Medulla oblongata (tissue), 1 donor: ENCODE measurements at regions not wholly inside any gene's neighbourhood (a gene's known extent, or its start where the extent isn't known, plus 50 kb on each side); places are given as distances from the start of the nearest gene placed in this dataset.

Experiments used
- DNase-seq: peaks from one replicate; pipeline ENCODE4 v3.0.0-alpha.2; 2015; ENCODE audit errors: extremely low spot score

DNA sequence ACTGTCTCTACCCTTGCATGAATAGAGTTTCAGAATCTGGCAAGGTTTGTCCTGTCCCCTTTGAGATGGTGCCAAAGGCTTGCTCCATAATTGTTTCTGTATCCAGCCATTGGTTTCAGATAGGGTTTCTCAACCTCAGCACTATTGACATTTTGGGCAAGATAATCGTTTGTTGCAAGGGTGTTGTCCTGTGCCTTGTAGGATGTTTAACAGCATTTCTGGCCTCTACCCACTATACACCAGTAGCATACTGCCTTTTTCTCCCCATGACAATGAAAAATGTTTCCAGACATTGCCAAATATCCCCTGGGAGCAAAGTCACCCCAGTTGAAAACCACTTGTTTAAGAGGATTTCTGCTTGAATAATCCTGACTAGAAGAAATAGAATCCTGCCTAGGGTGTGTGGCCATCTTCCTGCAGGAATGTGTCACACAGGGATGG lies 126.8 kb downstream of the CDC42EP3 start:
- DNase-seq = no peak

DNA sequence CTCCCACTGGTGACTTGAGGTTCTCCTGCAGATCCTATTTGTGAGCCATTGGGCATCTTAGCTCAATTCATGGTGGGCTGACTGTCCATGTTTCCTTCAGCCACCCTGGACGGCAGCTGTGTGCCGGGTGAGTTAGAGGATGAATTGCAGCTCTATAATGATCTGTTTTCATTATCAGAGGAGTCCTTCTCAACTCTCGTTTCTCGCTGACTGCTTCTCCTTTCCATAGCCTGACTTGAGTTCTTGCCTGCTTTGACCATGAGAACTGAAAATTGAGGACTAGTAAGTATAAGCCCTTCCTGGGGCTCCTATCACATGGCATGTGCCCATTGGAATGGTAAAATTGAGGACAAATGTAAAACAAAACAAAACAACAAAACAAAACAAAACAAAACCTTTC lies 121.8 kb downstream of the CDC42EP3 start:
- no peak for DNase-seq

DNA sequence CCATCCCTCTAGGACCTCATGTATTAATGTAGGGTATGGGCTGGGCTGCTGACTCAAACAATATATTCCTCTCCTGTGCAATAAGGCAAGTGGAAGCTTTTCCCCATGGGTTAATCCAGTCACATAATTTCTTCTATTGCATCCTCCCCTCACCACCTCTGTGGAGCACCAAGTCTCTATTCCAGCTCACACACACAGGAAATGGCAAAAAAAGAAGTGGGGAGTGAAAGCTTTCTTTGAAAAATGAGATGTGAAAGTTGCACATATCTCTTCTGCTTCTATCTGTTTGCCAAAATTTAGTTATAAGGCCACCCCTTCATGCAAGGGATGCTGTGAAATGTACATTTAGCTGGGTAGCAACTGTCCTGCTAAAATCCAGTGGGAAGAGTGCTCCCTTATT lies 121.3 kb downstream of the CDC42EP3 start:
- no peak for DNase-seq

DNA sequence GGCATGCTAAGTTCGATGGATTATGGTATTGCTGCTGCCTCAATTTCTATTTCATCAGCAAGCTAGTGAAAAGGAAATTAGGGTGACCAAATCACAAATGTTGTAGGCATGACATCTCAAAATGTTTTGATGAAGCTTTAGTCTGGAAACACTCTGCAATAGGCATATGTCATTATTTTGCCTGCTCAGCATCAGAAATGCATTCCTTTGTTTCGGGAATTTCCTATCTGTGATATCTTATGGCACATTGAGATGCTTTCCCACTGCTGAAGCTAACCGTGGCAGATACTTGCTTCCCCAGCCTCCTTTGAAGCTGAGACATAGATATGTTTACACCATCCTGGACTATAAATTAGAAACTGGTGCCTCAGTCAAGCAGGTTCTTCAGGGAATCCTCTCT lies 119.7 kb downstream of the CDC42EP3 start:
- DNase-seq = no peak

DNA sequence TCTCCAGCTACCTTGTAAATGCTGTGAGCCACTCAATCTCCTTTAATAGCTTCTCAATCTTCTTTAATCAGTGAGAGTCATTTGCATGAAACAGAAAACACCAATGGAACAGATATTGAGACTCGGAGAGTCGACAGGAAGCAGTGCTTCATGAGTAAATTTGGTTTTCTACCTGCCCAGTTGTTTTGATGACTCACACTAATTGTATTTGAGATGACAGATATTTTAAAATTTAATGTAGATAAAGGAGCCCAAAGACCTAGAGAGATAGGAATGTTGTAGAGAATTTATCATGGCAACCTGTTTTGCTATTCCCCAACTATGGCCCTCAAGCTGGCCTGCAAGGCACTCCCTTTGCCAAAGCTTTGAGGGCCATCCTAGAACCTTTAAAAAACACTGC lies 119.1 kb downstream of the CDC42EP3 start:
- no peak for DNase-seq

DNA sequence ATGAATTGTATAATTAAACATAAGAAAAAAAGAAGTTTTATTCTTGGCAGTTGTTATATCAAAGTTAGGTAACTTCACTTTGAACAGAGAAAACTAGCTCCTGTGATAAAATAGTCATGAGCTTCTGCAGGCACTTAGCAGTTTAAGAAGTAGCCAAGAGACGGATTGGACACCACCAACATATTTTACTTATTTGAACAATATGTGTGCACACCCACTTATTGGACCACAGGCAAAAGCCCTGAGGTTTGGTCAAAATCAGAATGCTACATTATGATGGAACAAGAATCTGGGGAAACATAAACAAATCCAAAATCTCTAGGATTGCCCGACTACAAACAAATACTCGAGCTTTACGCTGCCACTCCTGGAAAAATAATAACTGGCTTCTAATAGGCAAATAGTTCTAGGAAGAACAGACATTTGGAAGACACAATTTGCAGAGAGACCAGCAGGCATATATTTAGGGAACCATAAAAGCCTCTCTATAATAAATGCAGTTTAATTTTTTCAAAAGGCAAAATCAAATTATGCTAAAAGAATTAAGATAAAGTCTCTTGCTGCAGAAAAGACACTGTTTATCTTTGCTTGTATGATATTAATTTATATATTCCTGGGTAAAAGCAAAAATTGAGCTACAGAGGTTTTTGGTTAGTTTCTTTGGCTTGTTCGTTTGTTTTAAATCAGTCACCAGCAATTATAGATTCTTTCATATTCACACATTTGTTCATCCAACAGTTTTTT lies 117.9 kb downstream of the CDC42EP3 start:
- DNase-seq = no peak

DNA sequence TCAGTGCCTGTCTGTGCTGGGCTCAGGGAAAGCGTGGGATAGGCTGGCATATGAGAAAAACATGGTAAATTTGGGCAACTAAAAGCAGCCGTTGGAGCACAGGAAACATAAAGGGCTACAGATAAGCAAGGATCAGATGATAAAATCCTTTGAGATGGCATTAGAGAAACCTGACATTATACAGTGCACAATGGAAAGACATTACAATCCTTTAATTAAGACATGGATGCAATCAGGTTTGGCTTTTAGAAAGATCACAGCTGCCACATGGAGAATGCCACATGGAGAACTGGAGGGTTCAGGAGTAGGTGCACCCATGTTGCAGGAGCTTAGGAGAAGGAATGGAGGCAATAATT lies 117.3 kb downstream of the CDC42EP3 start:
- no peak for DNase-seq

DNA sequence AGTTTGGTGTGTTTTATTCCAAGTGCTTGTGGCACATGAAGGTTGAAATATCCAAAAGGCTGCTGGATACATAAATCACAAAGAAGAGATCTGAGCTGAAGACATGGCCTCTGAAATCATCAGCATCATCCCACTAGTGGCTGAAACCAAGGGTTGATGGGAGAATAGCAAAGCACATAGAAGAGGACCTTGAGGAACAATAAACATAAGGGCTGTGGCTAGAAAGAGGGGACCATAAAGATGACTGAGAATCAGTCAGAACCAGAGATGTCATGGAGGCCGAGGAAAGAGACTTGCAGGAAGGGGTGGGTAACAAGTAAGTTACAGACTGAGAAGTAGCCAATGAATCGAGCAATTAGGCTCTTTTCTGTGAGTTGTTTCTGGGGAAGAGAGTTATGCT lies 116.8 kb downstream of the CDC42EP3 start:
- DNase-seq = no peak

DNA sequence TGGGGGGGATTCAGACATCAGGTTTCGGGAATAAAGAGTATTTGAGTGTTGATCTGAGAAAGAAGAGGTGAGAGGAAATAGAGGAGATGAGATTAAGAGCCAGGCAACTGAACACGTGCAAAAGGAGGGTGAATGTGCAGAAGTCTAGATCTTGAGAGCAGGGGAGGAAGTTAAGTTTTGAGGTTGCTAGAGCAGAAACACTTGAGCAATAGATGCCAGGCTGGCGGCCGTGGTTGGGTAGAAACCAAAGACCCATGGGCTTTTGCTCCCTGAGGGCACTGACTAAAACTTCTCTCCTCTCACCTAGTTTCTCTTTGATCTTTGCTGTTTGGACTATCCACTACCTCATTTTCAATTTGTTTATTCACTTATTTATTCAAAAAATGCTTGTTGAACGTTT lies 116.0 kb downstream of the CDC42EP3 start:
- DNase-seq = peak; percentile 55

DNA sequence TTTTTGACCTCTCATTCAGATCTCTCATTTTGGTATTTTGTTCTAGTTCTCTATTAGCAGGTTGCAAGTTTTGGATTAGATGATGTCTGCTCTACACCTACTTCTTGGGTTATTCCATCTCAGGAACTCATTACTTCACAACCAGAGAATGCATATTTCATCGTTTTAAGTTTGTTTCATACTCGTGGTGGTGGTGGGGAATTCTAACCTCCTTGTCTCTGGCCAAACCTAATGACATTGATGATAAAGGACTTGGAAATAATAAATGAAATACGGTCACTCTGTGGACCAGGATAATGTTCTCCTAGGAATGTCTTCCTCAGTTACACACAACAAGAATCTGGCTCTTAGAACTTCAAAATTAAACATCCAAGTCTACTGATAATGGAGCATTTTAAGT lies 115.2 kb downstream of the CDC42EP3 start:
- no peak for DNase-seq

DNA sequence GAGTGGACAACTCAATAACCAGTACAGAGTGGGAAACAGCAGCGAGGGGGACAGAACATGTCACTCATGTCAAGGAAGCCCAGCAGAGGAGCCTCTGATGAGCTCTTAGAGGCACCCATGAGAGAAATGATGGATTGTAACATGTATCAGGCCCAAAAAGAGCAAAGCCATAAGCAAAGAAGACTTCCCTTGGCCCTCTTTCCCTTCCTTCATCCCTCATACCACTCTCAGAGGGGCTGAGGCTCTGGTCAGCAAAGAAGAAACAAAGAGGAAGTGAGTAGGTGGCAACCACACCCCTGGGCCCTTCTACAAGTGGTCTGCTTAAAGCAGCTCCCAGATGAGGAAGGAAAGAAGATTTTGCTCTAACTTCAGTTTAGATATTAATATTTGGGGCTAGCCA lies 112.8 kb downstream of the CDC42EP3 start:
- peak; percentile 65 for DNase-seq

DNA sequence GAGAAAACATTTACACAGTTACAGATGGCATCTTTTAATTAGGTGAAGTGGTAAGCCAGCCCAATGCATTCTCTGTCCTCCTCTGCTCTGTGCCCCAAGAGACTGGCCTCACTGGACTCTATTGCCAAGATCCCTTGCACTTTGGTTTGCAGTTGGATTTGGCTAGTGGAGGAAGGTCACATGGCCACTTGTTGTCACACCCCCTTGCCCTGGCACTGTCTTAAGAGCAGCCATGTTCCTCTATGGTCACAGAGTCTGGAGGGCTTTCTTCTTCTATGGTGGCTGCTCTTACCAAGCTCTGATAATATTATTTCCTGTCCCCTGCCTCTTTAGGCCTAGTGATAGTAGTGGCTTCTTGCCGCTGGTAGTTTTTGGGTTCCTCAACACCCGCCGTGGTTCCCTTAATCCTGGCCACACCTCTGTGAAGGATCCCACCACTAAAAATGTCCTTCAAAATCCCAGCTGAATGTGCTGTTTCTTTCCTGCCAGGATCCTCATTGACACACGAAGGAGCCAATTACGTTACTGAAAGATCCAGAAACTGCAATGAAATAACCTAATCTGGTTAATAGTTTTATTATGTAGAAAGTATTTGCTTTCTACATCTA lies 111.1 kb downstream of the CDC42EP3 start:
- DNase-seq = no peak

DNA sequence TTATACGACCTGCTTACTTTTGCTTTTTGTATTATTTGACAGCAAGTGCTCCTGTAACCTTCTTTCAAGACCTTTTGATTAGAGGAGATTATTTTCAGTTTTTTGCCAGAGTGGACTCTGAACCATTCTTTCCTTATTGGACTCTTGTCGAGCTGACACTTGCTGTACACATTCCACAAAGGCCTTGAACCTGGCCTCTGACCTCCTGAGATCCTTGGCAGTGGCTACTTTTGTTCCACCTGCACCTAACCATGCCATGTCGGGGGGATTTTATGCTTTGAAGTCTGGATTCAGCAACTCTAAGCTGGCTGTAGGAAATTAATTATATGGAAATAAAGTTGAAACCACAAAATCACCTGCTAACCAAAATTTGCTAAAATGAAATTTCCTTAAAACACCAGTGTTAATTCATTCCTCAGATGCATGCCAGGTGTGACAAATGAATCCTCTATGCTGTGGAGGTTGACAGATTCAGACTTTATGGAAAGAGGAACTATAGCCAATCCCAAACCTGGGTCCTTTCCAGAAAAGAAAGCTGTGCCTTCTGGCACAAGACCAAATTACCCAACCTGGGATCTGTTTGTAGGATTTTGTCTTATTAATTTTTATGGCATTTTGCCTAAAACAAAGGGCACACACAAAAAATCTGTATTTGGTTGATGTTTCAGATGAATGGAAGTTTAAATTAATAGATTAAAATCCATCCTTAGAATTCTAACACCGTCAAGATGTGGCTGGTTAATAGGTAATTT lies 110.4 kb downstream of the CDC42EP3 start:
- no peak for DNase-seq

DNA sequence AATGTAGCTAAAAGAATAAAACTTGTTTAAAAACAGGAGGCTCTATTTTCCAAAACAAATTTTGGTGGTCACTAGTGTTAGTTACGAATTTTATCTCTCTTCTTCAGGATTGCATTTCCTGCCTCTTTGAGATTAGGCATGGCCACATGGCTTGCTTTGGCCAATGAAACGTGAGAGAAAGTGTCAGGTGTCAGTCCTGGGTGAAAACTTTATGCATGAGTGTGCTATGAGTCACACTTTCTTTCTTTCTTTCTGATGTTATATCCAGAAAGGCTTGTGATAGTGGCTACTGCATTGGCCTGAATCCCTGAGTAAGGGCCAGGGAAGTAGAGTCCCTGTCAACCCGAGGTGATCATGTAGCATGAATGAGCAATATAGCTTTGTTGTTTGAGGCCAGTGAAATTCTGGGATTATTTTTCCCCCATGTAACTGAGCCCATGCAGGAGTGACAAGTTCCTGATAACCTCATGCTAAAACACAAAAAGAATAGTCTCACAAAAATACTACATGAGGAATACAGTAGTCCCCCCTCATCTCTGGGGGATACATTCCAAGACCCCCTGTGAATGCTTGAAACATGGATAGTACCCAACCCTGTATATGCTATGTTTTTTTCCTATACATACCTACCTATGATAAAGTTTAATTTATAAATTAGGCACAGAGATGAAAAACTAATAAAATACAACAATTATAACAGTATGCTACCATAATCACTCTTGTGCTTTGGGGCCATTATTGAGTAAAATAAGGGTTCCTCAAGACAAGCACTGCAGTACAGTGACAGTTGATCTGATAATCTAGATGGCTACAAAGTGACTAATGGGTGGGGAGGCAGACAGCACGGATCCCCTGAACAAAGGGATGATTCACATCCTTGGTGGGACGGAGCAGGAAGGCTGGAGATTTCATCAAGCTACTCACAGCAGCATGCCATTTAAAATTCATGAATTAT lies 109.5 kb downstream of the CDC42EP3 start:
- no peak for DNase-seq

DNA sequence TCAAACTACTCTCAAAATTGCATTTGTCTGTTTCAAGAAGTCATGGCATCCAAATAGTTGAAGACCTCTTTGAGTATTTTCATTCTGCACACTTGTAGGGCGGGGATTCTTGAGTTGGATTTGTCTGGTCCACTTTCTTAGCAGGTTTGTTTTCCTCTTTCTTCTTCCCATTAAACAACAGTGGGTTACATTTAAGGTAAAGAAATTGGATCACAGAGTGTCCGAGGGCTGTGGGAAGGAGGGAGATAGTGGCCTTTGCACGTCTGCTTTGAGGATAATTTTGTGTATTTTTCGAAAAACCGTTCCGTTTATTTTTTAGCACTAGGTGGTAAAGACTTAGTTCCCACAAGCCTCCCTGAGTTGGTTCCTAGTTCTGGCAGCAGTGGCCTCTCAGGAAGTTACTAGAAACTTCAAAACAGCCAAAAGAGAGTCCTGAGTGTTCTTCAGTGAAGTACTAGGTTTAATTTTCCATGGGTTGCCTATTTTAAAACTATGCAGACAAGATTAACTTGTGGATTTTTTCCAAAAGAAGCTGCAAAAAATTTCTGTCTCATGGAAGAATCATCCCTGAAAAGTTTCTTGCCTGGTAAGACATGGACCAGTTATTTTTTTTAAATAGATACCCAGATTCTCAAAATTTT lies 107.9 kb downstream of the CDC42EP3 start:
- peak; percentile 52 for DNase-seq

DNA sequence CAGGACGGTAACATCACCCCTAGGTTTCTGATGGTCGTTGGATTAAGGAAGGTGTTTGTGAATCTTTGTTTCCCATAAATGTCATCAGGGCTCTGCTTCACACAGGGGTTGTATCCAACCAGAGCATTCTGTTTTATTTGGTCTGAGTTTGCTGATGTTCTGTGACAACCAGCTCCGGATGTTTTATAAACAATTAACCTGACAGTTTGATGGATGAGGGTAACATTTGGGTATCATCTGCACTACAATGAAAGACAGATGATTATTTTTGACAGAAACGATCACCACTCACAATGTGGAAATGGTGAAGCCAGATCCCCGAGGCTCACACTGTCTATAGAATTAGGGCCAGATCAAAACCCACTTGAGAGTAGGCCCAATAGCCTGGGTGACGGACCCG lies 107.1 kb downstream of the CDC42EP3 start:
- DNase-seq = no peak

DNA sequence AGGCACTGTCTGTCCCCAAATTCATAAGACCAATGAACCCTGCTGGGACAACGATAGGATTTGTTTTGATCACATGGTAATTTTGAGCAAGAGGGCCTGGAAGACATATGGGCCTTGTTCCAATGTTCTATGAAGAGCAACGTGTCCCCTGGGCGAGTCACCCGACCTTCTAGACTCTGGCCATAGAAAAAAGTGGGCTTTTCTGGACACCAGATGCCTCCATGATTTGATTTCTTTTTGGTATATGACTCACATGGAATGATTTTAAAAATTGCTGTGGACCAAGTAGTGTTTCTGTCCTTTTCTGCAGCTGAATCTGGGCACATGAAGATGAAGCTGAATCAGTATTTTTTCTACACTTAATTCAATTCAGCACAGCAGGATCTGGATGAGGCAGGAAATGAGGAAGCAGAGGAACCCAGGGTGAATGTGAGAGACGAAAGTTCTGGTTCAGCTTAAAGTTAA lies 104.9 kb downstream of the CDC42EP3 start:
- peak; percentile 33 for DNase-seq

DNA sequence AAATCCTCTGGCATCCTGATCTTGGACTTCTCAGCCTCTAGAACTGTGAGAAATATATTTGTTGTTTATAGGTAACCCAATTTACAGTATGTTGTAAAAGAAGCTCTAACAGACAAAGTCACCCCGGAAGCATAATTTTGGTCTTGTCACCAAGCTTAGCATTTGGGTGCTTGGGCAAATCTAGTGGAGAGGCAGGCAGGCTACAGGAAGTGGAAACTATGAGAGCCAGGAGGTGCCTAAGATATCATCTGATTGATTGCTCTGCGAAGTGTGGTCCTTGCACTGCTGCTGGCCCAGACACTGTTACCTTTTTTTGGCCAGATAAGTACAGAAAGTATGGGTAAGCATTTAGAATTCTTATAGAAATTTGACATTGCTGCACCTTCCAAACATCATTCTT lies 102.9 kb downstream of the CDC42EP3 start:
- DNase-seq = no peak

DNA sequence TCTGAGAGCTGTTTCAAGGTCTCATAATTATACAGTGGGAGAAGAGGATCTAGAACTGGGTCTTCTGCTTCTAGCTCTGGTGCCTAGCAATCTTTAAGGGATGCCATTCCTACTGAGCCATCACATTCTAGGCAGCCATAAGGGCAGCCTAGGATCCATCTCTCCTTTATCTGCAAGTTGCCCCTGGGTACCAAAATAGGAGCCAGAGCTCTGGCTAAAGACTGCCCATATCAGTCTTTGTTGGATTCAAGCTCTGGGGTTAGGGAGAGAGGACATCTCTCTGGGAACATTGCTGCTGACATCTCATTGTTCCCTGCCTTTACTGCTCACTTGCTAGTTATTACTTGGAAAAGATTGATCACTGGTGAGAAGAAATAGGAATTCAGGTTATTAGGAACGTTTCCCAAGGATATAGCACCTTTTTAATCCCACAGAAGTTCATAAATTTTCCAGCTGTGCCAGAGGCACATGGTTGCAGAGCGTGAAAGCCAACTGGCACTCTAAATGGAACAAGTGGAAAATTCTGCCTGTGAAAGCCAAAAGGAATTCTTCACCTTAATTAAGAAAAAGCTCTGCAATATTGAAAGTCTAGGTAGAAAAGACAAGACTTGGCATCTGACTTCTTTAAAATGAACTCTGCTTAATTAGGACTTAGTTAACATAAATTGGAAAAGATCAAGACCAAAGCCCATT lies 102.2 kb downstream of the CDC42EP3 start:
- DNase-seq = no peak

DNA sequence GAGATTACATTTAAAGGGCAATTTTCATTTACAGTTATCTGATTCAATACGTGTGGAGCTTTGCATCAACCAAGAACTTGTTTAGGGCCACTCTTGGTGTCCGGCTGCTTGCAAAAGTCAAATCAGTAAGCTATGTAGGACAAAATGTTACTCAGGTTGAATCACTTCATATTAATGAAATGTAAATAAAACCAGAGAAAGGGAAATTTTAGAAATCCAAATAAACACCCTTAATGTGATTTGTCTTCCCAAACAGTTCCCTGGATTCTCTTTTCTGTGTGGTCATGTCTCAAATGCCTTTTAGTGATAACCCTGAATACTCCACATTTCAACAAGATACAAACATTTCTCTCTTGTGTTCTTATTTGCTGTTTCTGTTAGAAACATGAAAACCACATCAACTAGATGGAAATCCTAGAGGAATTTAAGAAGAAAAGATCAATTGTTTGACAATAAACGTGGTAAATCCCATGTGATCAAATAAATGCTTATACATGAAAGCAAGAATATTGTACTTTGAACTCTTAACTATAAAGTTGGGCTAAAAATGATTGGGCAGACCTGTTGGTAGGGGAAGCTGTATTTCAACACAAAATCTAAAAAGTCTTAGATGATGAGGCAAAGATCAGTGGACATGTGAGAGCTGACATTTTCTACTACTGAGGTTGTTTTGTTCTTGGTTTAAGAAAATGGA lies 101.3 kb downstream of the CDC42EP3 start:
- no peak for DNase-seq
